Prostate gland (tissue), 2 donors: ENCODE measurements at regions not wholly inside any gene's neighbourhood (a gene's known extent, or its start where the extent isn't known, plus 50 kb on each side); places are given as distances from the start of the nearest gene placed in this dataset.
A peak's percentile ranks its signal among the peaks of the same experiment; 100 is the strongest.

Experiments used
- DNase-seq: peaks from one replicate; pipeline ENCODE4 v3.0.0-alpha.2; 2019; ENCODE audit warnings: low spot score
- H3K27ac ChIP-seq, 2 donors: fragments of 200-600 bp; sonication (generic); 2 replicates each; pipeline ENCODE4 v1.5.1; 2017 to 2019
- H3K27me3 ChIP-seq: fragments of 200-600 bp; sonication (generic); replicated peaks from 2 replicates; pipeline ENCODE4 v1.5.1; 2019; ENCODE audit not compliant: insufficient read depth
- H3K36me3 ChIP-seq, 2 donors: fragments of 200-600 bp; sonication (generic); 1 replicate in 1 of 2; 2 replicates in 1 of 2; pipeline versions ENCODE4 v1.5.1 to v1.8.1; 2017 to 2019
- H3K4me1 ChIP-seq: fragments of 200-600 bp; sonication (generic); replicated peaks from 2 replicates; pipeline ENCODE4 v1.5.1; 2019
- H3K4me3 ChIP-seq, 2 donors: fragments of 200-600 bp; sonication (generic); 2 replicates each; pipeline ENCODE4 v1.5.1; 2017 to 2019
- H3K9me3 ChIP-seq: fragments of 200-600 bp; sonication (generic); 2 replicates; pipeline ENCODE4 v1.5.1; 2017
- CTCF ChIP-seq, 4 experiments: fragments of 200-600 bp in 2 of 4; fragments of 450-650 bp in 2 of 4; sonication (generic) in 2 of 4; IDR thresholded peaks; 1 replicate in 3 of 4; 2 replicates in 1 of 4; pipeline ENCODE4 v1.5.1; 2016 to 2019; ENCODE audit warnings: antibody characterized with exemption in 4 of 4, mild to moderate bottlenecking in 2 of 4, moderate library complexity in 2 of 4
- POLR2A ChIP-seq: fragments of 450-650 bp; IDR thresholded peaks from one replicate; pipeline ENCODE4 v1.6.1; 2016; ENCODE audit warnings: antibody characterized with exemption, mild to moderate bottlenecking
- POLR2AphosphoS5 ChIP-seq: sonication (generic); formaldehyde crosslinking; IDR thresholded peaks from one replicate; pipeline ENCODE4 v1.6.1; 2017; ENCODE audit warnings: antibody characterized with exemption
- WGBS: methylation state at CpG from one replicate; pipeline ENCODE4 v1.1.5; 2018; 5-methylcytosine and 5-hydroxymethylcytosine counted together
- intact Hi-C: fragments of 100-400 bp; cut with DNase I; formaldehyde crosslinking; loops from one replicate; pipeline ENCODE4 v1.14.2; 2022

- no peaks in the 10 kb centered on the region for H3K4me1 ChIP-seq
- H3K27ac ChIP-seq: no peak overlapping the region
- H3K36me3 ChIP-seq: no peaks in the 10 kb centered on the region
- 79% methylated on average over 2 of the region's 2 CpGs for WGBS
- H3K9me3 ChIP-seq: no peaks in the 10 kb centered on the region
- intact Hi-C loops: no loop called here
- H3K4me3 ChIP-seq: no peak overlapping the region
- H3K27me3 ChIP-seq: no peaks in the 10 kb centered on the region
- no peak for DNase-seq
- TF ChIP-seq POLR2A (no peak), CTCF (IDR thresholded peaks at IDR 0.05) (no peak), POLR2AphosphoS5 (no peak)
These were observed 183.9 kb downstream of the PTPRU start for GRCh38 chr1:29420202-29420601.

- H3K4me1 ChIP-seq: no peaks in the 10 kb centered on the region
- WGBS: 76% methylated on average over 5 of the region's 5 CpGs
- H3K27ac ChIP-seq: no peak overlapping the region
These were observed 181.6 kb downstream of the PTPRU start for GRCh38 chr1:29417971-29418370.

GRCh38 chr1:29417147-29417858 lies 181.0 kb downstream of the PTPRU start:
- WGBS: 65% methylated on average over 14 of the region's 14 CpGs

More at GRCh38 chr1:29417971-29418370, 181.6 kb downstream of the PTPRU start:
- Histone ChIP-seq H3K27me3 (no peaks in the 10 kb centered on the region), H3K4me3 (no peak overlapping the region), H3K36me3 (no peaks in the 10 kb centered on the region), H3K9me3 (no peaks in the 10 kb centered on the region)
- DNase-seq: no peak
- TF ChIP-seq CTCF (IDR thresholded peaks at IDR 0.05): no peak
- TF ChIP-seq POLR2A: no peak
- TF ChIP-seq POLR2AphosphoS5: no peak
- intact Hi-C loops: no loop called here

GRCh38 chr1:29416267-29417146 lies 180.2 kb downstream of the PTPRU start:
- DNase-seq: no peak
- peak overlapping the region in 1 of 2 donors; percentile 18 for H3K27ac ChIP-seq
- 58% methylated on average over 12 of the region's 13 CpGs for WGBS
- H3K9me3 ChIP-seq: no peaks in the 10 kb centered on the region
- intact Hi-C loops: no loop called here
- no peak overlapping the region for H3K4me3 ChIP-seq
- no peaks in the 10 kb centered on the region for H3K36me3 ChIP-seq
- no peaks in the 10 kb centered on the region for H3K4me1 ChIP-seq
- no peaks in the 10 kb centered on the region for H3K27me3 ChIP-seq
- TF ChIP-seq CTCF (IDR thresholded peaks at IDR 0.05) (no peak), POLR2A (no peak), POLR2AphosphoS5 (no peak)

More at GRCh38 chr1:29417147-29417858, 181.0 kb downstream of the PTPRU start:
- no peaks in the 10 kb centered on the region for H3K9me3 ChIP-seq
- H3K27ac ChIP-seq: peak overlapping the region in 1 of 2 donors; percentile 18
- intact Hi-C loops: no loop called here
- H3K36me3 ChIP-seq: no peaks in the 10 kb centered on the region
- TF ChIP-seq CTCF (IDR thresholded peaks at IDR 0.05) (no peak), POLR2A (no peak), POLR2AphosphoS5 (no peak)
- H3K4me1 ChIP-seq: no peaks in the 10 kb centered on the region
- H3K27me3 ChIP-seq: no peaks in the 10 kb centered on the region
- no peak overlapping the region for H3K4me3 ChIP-seq
- DNase-seq: no peak
